GM12892 (cell line): ENCODE measurements at regions not wholly inside any gene's neighbourhood (a gene's known extent, or its start where the extent isn't known, plus 50 kb on each side); places are given as distances from the start of the nearest gene placed in this dataset.
"Not testable (repeated sequence)": the region's sequence is repeated elsewhere in the genome, so short reads cannot be mapped to it uniquely, and the experiment has no call there.

ENCODE experiments used
- POLR2A ChIP-seq: IDR thresholded peaks from 2 replicates; pipeline ENCODE4 v1.6.1; 2011; ENCODE audit warnings: low read depth, low read length, control low read depth
- POLR2AphosphoS5 ChIP-seq: IDR thresholded peaks from 2 replicates; pipeline ENCODE4 v1.6.1; 2011; ENCODE audit warnings: low read depth, low read length, control low read depth

GRCh38 chr3:125810010-125810409, 159.0 kb upstream of the ROPN1B start:
- not testable (repeated sequence) for TF ChIP-seq POLR2A, POLR2AphosphoS5
